COR-L47 (cell line): ENCODE measurements at regions not wholly inside any gene's neighbourhood (a gene's known extent, or its start where the extent isn't known, plus 50 kb on each side); places are given as distances from the start of the nearest gene placed in this dataset.
"Not testable (repeated sequence)": the region's sequence is repeated elsewhere in the genome, so short reads cannot be mapped to it uniquely, and the experiment has no call there.

Source experiments
- DNase-seq: peaks from one replicate; lab custom pipeline; 2025; lab: John Stamatoyannopoulos, UW

DNA sequence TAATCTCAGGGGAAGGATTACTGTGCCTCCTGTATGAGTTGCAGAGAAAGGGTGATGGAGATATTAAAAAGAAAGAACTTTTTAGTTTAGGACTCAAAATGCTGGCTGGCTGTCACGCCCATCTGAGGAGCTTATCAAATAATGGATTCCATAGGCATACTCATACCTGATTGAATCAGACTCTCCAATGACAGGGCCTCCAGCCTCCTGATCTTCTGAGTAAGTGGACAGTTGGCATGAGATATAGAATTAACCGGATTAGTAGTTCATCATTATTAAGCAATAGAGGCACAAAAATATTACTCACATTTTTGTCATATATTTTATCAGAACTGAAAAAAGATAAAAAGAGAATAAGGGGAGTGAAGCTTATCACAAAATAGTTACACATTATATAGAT lies 157.0 kb upstream of the RASA1 start:
- DNase-seq = no peak

DNA sequence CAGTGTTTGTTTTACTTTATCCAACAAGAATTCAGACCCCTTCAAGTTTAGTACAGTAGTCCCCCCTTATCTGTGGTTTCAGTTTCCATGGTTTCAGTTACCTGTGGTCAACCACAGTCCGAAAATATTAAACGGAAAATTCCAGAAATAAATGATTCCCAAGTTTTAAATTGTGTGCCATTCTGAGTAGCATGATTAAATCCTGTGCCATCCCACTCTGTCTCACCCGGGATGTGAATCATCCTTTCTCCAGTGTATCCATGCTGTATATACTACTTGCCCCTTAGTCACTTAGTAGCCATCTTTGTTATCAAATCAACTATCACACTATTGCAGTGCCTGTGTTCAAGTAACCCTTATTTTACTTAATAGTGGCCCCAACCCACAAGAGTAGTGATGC lies 153.8 kb upstream of the RASA1 start:
- DNase-seq = no peak

DNA sequence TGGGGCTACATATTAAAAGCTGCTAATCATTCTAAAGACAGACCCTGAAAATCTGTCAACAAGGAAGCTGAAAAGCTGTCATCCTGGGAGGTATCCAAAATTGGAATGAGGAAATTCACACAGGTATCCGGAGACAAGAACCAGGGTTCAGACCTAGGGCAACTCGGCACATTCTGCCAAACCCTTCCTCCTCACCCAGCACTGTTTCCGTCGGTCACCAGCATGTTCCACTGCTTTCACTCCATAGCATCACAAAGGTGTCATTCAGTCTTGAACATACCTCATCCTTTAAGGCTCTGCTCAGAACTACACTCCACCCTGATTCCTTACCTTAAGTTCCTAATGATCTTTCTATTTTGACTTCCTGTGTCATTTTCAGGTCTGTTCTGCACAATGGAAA lies 153.1 kb upstream of the RASA1 start:
- no peak for DNase-seq

GRCh38 chr5:87115839-87116364 lies 151.8 kb upstream of the RASA1 start:
- no peak for DNase-seq

- no peak for DNase-seq
Observed at GRCh38 chr5:87116825-87117512, 150.7 kb upstream of the RASA1 start.

DNA sequence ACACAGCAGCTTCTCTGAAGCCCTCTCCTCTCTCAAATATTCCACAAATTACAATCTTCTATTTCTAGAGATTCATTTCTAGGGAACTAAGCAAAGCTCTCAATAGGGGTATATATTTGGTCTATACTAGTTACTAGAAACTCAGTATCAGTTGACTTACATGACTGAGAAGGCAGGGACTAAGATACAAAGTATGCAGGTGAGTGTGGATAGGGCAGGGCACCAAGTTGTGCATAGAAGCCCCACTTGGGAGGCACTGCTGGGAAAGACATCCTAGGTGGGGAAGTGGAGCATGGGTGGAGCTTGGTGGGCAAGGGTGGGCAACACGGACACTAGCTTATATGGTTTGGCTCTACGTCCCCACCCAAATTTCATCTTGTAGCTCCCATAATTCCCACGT lies 148.1 kb upstream of the RASA1 start:
- no peak for DNase-seq

DNA sequence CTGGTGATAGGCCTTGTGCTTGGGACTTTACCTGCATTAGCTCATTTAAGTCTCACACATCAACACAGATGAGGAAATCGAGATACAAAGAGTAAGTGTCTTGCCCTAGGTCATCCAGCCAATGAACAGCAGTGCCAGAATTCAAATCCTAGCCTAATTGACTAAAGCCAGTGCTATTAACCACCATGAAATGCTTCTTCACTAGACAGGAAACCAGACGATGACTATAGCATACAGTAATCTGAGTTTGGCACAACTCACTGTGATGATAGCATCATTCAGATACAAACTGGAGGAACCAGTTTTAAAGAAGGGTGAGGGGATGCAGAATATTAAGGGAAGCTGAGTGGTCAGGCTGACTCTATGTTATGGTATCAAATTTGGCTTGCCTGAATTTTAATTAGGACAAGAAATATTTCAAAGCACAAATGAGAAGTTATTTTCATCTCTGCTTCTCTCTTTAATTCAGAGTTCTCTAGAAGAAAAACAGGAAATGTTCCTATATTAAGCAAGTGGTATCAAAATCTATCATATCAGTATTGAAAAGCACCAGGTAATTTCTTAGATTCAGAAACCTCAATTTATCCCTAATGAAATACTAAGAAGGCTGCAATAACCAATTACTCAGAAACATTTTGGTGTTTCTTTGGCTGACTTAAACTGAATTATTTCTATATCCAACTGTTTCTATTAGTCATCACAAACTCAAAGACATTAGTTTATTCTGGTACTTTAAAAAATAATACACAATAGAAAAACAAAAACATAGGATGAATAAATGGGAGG lies 147.0 kb upstream of the RASA1 start:
- no peak for DNase-seq

GRCh38 chr5:87121304-87122150 lies 146.2 kb upstream of the RASA1 start:
- DNase-seq = no peak

- no peak for DNase-seq
Observed at GRCh38 chr5:87122151-87122977, 145.3 kb upstream of the RASA1 start.

DNA sequence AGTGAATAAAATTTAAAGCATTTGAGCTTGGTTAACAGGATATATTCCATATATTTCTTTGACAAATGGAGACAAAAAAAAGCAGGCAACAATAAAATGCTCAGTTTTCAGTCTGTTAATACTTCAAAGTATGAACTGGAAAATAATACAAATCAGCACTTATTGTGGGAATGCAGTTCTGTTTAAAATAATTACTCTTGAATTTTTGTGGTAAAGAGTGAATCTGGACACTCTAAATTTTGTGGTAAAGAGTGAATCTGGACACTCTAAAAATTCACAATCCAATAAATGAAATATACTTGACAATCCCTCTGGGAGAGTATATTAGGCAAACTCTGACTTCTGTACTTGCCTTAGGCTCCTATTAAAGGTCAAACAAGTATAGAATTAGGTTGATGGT lies 141.9 kb upstream of the RASA1 start:
- DNase-seq = no peak

- DNase-seq = no peak
Observed at GRCh38 chr5:87126869-87127268, 140.8 kb upstream of the RASA1 start.

GRCh38 chr5:87127426-87127825 lies 140.3 kb upstream of the RASA1 start:
- no peak for DNase-seq

DNA sequence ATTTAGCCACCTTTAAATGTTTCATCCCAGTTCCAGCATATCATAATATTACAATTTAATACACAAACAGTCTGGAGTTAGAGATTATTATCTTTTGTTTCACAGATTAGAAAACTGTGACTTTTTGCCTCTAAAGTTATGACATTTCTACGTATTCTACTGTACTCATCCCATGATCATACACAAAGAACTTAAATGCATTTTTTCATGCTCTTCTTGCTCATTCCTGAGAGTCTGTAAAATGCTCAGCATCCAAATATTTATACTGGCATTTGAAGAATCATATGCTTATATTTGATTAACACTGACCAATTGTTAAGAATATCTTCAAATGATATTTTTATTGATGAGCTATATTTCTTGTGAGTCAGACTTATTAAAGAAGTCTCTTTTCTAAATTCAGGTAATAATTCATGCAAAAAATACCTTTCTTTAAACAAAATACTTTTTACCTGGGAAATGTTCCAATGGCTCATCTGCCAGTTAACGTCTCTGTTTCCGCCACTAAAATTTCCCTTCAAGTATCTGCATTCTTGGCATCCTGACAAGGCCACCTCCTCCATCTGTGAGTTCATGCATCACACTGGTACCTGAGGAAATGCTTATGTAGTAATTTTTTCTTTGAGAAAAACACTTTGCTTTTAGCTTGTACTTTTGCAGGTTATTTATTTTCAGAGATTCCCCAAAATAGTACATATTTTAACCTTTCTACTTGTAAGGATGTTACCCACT lies 139.6 kb upstream of the RASA1 start:
- DNase-seq = no peak

DNA sequence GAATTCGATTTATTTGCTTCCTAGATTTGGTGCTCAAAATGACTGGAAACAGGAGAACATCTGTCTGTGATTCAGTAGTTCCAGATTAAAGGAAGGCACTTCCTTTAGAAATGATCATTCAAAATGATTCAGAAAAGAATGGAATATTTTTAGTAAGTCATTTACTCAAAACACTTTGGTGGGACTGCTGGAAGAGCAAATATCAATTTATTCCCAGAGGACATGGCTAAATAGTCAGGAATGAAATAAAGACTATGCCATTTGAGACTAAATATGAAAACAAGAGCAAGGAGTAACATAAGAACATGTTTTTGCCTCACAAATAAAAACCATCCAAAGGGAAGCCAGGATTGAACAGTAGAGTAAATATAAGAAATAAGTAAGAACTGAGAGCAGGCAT lies 138.6 kb upstream of the RASA1 start:
- DNase-seq = no peak

GRCh38 chr5:87132696-87133095 lies 135.0 kb upstream of the RASA1 start:
- no peak for DNase-seq

DNA sequence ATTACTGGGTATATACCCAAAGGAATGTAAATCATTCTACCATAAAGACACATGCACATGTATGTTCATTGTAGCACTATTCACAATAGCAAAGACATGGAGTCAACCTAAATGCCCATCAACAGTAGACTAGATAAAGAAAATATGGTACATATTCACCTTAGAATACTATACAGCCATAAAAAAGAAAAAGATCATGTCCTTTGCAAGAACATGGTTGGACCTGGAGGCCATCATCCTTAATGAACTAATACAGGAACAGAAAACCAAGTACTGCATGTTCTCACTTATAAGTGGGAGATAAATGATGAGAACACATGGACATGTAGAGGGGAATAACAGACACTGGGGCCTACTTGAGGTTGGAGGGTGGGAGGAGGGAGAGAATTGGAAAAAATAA lies 133.2 kb upstream of the RASA1 start:
- not testable (repeated sequence) for DNase-seq

GRCh38 chr5:87136096-87136495 lies 131.6 kb upstream of the RASA1 start:
- no peak for DNase-seq

DNA sequence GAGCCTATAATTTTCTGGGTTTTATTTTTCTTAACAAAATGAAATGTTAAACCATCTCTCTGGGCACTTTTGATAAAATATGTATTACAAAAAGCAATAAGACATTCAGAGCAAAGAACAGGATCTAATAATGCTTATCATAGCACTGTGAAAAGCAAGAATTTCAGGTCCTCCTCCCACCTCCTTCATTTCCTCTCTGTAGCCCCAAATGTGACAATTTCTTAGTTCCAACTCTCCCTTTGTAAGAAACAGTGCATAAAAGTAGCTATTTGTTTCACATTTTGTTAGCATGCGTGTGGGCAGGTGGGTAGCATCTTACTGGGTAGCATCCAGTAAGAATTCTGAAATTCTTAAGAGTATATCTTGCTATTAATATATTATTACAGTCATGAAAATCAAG lies 130.9 kb upstream of the RASA1 start:
- DNase-seq = no peak

- DNase-seq = no peak
Observed at GRCh38 chr5:87137283-87137682, 130.4 kb upstream of the RASA1 start.

DNA sequence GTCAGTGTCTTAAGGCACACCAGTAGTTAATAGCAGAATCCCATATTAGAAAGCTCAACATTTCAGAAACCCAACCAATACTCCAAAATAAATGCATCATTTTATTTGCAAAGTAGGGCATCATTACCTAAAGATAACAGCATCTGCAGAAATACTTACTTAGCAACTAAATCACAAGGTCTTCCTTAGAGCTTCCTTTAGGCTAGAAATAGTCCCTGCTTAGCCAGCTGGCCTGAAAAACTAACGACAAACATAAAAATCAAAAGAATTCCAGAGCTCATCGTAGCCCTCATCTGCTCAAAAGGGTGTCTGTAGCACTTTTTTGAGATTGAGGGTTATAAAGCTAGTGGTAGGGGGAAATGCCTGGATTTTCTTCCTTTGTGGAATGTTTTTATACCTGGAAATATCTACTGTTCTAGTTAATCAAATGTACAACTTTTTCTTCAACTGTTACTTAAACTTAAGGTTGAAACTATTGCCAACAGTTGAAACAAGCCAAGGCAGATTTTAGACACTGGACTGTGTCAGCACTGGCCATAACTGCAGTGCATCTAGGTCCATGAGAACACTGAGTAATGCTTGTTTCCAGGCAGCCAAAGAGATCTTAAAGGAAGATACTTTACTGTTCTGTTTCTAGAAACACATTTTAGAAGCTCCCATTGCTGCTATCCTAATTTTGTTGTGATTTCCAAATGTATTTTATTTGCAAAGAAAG lies 129.4 kb upstream of the RASA1 start:
- DNase-seq = no peak
